ENCODE measurements at regions not wholly inside any gene's neighbourhood (a gene's known extent, or its start where the extent isn't known, plus 50 kb on each side); places are given as distances from the start of the nearest gene placed in this dataset.

GRCh38 chr4:187071946-187072600 is 348.4 kb upstream of the FAT1 start:
- H3K79me2 ChIP-seq (ENCODE audit: control insufficient read depth in 1 of 2, insufficient read depth in 2 of 2, low read length in 2 of 2), result no peaks in the 10 kb centered on the region
- H3K9ac ChIP-seq (replicated peaks in 1 of 4; ENCODE audit: extremely low read depth in 1 of 4, low read depth in 3 of 4, low read length in 3 of 4), result no peak overlapping the region; a peak in 1 of 7 replicates
- no peak overlapping the region for H3K4me2 ChIP-seq (ENCODE audit: insufficient read depth in 1 of 2, low read depth in 2 of 2, low read length in 2 of 2)
- H2BK20ac ChIP-seq (ENCODE audit: low read length), result no peak overlapping the region
- CTCF ChIA-PET (ENCODE audit: partially characterized antibody), result no interaction called here
- no peak overlapping the region for H4K8ac ChIP-seq (ENCODE audit: extremely low read depth, insufficient read depth, low read length)
- no peak overlapping the region for H3K18ac ChIP-seq (ENCODE audit: extremely low read depth, low read length)
- H4K5ac ChIP-seq (ENCODE audit: insufficient read length, low read depth, low read length), result no peak overlapping the region
- H2BK120ac ChIP-seq (replicated peaks; ENCODE audit: low read depth, low read length), result peak overlapping the region; percentile 15
- H3K27ac ChIP-seq (ENCODE audit: low read depth, low read length), result no peak overlapping the region
- FAIRE-seq (no peak), DNase-seq (ENCODE audit: low read depth in 1 of 2, low spot score in 2 of 2) (no peak)
- no peaks in the 10 kb centered on the region for H4K20me1 ChIP-seq (replicated peaks in 1 of 2; ENCODE audit: control insufficient read depth in 1 of 2, insufficient read depth in 2 of 2, low read length in 2 of 2)
- H3K4me3 ChIP-seq (ENCODE audit: extremely low read depth in 1 of 4, insufficient read depth in 2 of 4, low read depth in 3 of 4, low read length in 4 of 4), result no peak overlapping the region
- H3K4ac ChIP-seq (replicated peaks; ENCODE audit: insufficient read length, low read depth, low read length), result no peak overlapping the region
- no peaks in the 10 kb centered on the region for H3K36me3 ChIP-seq (ENCODE audit: control insufficient read depth in 2 of 4, insufficient read depth in 4 of 4, low read length in 3 of 4)
- H2BK5ac ChIP-seq (ENCODE audit: low read depth, low read length), result no peak overlapping the region
- 89% methylated on average over 11 of the region's 11 CpGs; no CpG with 5 or more reads in 1 of the 2 experiments for WGBS, 2 experiments (ENCODE audit: extremely low coverage in 1 of 2, insufficient coverage in 1 of 2, insufficient read length in 1 of 2, insufficient replicate concordance in 2 of 2, low coverage in 1 of 2, low lambda C conversion rate in 2 of 2, missing lambda C conversion rate in 1 of 2)
- H2BK15ac ChIP-seq (ENCODE audit: low read length), result no peak overlapping the region
- H3K9me3 ChIP-seq (ENCODE audit: insufficient read depth in 2 of 2, low read depth in 1 of 2, low read length in 1 of 2), result no peaks in the 10 kb centered on the region
- H3K56ac ChIP-seq (replicated peaks; ENCODE audit: insufficient read length, low read depth, low read length), result no peak overlapping the region
- no peaks in the 10 kb centered on the region for H3K23me2 ChIP-seq (ENCODE audit: low read depth, low read length)
- no peak overlapping the region for H4K91ac ChIP-seq (replicated peaks; ENCODE audit: insufficient read length, low read length)
- H2AK5ac ChIP-seq (ENCODE audit: low read depth, low read length), result no peak overlapping the region
- POLR2A ChIA-PET (ENCODE audit: partially characterized antibody), result no interaction called here
- no peaks in the 10 kb centered on the region for H3K79me1 ChIP-seq (ENCODE audit: low read depth, low read length)
- no peak overlapping the region for H2BK12ac ChIP-seq (ENCODE audit: low read depth, low read length)
- no peak overlapping the region for H3K23ac ChIP-seq (ENCODE audit: insufficient read length)
- H3K14ac ChIP-seq (ENCODE audit: insufficient read length), result no peak overlapping the region
- no peaks in the 10 kb centered on the region; a peak in 2 of 7 replicates for H3K27me3 ChIP-seq (replicated peaks in 1 of 4; ENCODE audit: control insufficient read depth in 3 of 4, extremely low read depth in 1 of 4, insufficient read depth in 3 of 4, low read length in 3 of 4)
- peak overlapping the region; percentile 24; the same call in 1 of the 2 replicates for H2AFZ ChIP-seq (ENCODE audit: low read length)
- peaks cover 0 to 8% (median 4%) of the 10 kb centered on the region in 4 experiments; a peak in 4 of 7 replicates for H3K4me1 ChIP-seq (replicated peaks in 1 of 4; ENCODE audit: control insufficient read depth in 3 of 4, insufficient read depth in 4 of 4, low read length in 3 of 4)
- TF ChIP-seq SAP30 (IDR thresholded peaks at IDR 0.05; ENCODE audit: insufficient read depth, insufficient replicate concordance, low read length) (no peak), CBX8 (IDR thresholded peaks at IDR 0.05; ENCODE audit: borderline replicate concordance, low read depth, low read length) (no peak), SUZ12 (IDR thresholded peaks at IDR 0.05; ENCODE audit: low read length) (no peak), RAD21 (IDR thresholded peaks at IDR 0.05 in 1 of 2, conservative IDR thresholded peaks at IDR 0.05 in 1 of 2; ENCODE audit: low read depth in 2 of 2, low read length in 2 of 2) (no peak), GTF2F1 (IDR thresholded peaks at IDR 0.05; ENCODE audit: borderline replicate concordance, low read depth, low read length) (no peak), JUND (IDR thresholded peaks at IDR 0.05; ENCODE audit: low read length) (no peak), CTCF (IDR thresholded peaks at IDR 0.05; ENCODE audit: control extremely low read depth in 1 of 3, insufficient read depth in 1 of 3, low read depth in 1 of 3, low read length in 3 of 3) (no peak), POLR2A (IDR thresholded peaks at IDR 0.05; ENCODE audit: control extremely low read depth in 1 of 2, low read depth in 2 of 2, low read length in 2 of 2) (no peak), KDM1A (IDR thresholded peaks at IDR 0.05; ENCODE audit: borderline replicate concordance, low read length) (no peak), BRCA1 (IDR thresholded peaks at IDR 0.05; ENCODE audit: low read depth, low read length) (no peak), POLR2AphosphoS5 (IDR thresholded peaks at IDR 0.05; ENCODE audit: low read depth, low read length) (no peak)

All from H1 (cell line).